Suppressor macrophage treated with lipopolysaccharide for 1 hour (primary cell): ENCODE measurements at regions not wholly inside any gene's neighbourhood (a gene's known extent, or its start where the extent isn't known, plus 50 kb on each side); places are given as distances from the start of the nearest gene placed in this dataset.

ENCODE experiments used
- DNase-seq, 3 donors: peaks; one replicate each; pipeline ENCODE4 v3.0.0-alpha.2; 2020 to 2022

DNA sequence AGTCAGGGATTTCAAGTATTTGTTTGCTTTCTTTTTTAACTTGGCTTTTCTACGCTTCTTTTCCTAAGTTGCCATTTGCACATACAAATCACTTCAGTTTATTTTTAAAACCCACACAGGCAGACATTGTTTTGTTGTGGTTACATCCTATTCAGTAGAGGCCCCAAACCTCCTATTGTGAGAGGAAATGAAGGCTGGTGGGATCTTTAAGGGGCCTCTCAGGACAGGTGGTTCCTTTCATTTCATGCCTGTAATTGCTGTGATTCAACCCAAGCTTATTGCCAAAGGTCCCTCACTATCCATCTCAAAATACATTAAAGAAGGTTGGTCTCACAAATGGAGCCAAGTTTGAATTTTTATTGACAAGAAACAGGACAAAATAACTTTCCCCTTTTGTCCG is 257.1 kb downstream of the ADAMTS20 start:
- no peak for DNase-seq

- no peak for DNase-seq
These were observed 257.9 kb downstream of the ADAMTS20 start for GRCh38 chr12:43294147-43294546.

GRCh38 chr12:43293396-43293795 is 258.6 kb downstream of the ADAMTS20 start:
- no peak for DNase-seq

- DNase-seq = no peak
These were observed 259.3 kb downstream of the ADAMTS20 start for GRCh38 chr12:43292699-43293098.

GRCh38 chr12:43291516-43291915 is 260.5 kb downstream of the ADAMTS20 start:
- no peak for DNase-seq

DNA sequence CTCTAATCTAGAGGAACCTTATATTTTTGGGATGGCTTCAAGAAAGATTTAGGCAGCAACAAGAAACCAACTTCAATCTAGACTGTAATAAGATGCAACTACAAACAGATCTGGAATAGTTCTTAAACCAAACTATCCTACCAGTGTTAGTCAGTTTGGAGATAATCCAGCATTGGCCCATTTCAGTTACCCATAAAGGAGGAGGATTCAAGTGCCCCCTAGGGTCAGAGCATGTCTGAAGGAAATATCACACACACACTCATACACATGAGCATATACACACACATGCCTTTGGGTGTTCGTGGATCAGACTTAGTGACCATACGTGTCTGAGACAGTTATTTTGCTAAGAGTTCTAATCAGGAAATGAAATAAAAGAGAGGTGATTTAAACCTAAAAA is 261.2 kb downstream of the ADAMTS20 start:
- no peak for DNase-seq

DNA sequence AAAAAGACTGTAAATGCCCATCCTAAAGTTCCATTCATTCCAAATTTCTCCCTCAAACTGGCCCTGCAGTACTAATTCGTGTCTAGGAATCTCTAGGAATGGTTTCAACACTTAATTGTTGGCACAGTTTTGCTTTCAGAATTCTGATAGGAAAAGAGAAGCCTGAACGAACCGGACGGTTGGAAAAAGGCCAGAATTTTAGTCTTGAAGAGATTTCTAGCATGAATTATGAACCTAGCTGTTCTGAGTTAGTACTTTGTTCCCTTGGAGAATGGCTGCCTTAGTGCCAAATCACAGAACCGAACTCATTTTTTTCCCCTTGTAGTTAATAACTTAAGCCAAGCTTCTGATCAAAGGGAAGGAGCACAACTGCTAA is 262.6 kb downstream of the ADAMTS20 start:
- DNase-seq = no peak

- no peak for DNase-seq
These were observed 263.2 kb downstream of the ADAMTS20 start for GRCh38 chr12:43288671-43289425.

- DNase-seq = no peak
These were observed 264.2 kb downstream of the ADAMTS20 start for GRCh38 chr12:43287706-43288383.

DNA sequence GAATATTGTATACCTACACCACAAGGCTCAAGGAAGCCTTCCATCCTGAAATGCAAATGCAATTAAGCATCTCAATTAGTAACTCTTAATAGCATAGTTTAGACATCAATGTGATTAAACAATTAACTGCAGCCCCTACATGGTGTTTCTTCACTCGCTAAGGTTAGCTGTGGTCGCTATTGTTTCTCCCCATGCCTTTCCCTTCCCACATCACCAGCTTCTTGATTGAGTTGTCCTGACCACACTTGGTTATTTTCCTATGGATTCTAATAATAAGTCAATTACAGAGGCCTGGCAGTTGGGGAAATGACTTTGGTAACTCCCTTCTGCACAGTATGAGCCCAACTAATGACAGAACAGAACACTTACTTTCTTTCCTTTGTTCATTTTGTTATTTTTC is 265.0 kb downstream of the ADAMTS20 start:
- DNase-seq = no peak

- DNase-seq = no peak
These were observed 266.8 kb downstream of the ADAMTS20 start for GRCh38 chr12:43285159-43285598.

DNA sequence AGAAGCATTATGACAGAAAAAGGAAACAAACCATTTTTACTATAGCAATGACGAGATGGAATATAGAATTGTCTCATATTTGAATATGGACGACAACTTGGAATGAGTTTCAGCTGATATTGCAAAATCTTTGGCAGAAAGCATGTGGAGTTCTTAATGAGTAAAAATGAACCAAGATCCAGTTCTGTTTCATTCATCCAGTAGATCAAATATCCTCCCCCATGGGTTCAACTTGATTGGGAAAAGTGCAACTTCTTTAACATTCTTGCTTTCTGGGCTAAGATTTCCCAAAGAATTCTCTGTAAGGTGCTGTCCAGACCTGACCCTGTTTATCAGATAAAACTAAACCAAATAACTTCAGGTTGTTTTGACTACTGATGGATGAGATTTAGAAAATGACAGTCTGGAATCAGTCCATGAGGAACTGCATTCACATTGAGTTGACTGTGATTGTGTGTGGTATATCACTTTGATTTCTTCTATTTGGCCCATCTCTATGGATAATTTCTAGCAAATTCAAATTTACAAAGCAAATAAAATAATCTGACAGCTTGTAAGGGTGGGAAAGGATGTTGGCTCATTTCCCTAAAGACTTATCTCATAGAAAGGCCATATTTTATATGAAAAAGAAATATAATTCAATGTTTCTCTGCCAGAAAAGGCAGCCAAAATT is 267.4 kb downstream of the ADAMTS20 start:
- no peak for DNase-seq

DNA sequence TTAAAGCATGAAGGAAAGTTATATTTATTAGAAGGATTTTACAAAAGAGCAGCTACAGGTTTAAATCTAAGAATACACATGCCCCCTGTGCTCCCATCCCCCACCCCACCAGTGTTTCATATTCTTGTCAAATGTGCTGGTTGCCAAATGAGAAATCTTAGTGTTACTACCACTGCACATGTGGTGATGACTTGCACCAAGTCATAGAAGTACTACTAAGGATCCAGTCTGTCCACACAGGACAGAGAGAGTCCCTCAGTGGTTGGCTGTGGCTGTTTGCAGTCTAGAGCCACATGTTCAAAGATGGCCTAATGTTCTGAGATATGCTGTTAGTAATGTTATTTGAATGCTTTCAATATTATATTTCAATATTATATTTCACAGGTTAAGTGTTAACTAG is 268.8 kb downstream of the ADAMTS20 start:
- DNase-seq = no peak

DNA sequence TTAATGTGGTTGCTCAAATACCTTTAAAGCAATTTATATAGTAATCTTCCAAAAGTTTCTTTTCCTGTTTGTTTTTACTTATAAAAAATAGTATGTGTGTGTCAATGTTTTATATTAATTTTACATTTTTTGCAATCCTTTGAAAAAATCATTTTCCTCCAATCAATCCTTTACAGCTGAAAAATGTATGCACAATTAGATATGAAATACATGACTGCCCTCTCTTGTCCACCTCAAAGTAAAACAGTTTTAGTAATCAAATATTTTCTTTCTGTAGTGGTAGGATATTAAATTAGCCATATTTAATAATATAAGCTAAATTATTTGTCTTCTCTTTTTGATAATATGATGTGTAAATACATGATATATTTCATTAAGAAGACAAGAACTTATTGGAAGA is 269.9 kb downstream of the ADAMTS20 start:
- peak in 1 of 3 donors; percentile 7 for DNase-seq

DNA sequence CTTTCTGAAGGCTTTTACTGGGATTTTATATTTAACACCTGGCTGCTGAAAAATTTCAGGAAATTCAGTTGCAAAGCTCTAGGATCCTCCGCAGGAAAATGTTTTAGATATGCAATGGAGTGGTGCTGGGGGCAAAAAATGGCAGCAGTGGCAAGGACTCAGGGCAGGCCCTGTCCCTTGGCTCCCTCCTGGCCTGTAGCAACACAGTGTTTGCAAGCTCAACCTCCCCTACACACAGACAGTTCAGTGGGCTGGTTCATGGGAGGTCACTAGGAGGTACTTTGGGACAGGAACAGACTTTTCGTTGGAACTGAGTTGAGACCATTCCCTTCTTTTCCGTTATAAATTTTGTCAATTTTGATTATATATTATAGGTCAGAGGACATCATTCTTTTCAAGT is 270.4 kb downstream of the ADAMTS20 start:
- DNase-seq = no peak

- DNase-seq = no peak
These were observed 273.5 kb downstream of the ADAMTS20 start for GRCh38 chr12:43278541-43278832.

DNA sequence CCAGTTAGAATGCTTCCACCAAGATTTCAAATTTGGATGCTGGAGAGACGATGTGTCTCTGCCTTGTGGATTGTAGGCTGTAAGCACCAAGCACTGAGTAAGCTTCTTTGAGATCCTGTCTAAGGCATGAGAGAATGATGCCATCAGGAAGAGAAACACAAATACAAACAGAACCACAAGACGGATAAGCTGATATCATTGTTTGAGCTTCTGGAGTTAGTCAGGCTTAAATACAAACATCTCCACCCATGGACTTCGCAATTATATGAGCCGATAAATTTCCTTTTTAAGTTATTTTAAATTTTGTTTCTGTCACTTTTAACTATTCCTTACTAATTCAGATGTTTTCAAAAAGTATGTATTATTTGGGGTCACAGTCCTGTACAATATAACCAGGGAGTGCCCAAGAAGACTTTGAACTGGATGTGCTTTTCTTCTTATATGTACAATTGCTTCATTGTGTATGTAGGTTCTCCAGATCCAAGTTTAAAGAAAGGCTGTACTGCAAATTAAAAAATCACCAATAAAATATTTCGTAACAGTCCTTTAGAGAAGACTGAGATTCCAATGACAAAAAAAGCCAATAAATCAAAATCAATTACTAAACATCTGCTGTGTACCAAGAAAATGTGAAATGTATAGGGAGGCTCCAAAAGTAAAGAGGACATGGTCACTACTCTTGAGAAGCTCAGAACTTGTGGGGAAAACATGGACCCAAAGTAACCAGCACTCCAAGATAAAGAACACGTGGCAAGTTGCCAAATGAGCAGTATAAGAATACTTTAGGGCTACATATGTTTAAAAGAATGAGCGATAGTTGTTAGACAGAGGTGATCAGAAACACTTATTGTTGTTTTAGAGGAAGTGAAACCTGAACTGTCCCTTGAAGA is 274.1 kb downstream of the ADAMTS20 start:
- peak in 1 of 3 donors; percentile 7 for DNase-seq

DNA sequence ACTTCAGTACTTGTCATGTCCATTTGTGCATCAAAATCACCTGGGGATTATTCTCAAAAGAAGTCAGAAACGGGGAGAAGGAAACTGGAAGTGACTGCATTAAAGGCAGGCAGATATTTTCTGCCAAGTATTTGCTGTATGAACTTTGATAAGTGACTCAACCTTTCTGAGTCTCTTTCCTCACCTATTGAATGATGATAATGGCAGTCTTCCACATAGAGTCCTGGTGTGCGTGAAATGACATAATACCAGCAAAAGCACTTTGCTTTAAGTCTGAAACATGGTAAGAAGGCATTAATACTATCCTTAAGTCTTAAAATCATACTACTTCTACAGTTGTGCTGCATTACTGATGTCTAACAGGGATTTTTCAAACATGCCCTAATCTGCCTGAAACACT is 278.5 kb downstream of the ADAMTS20 start:
- DNase-seq = no peak

GRCh38 chr12:43271659-43272058 is 280.3 kb downstream of the ADAMTS20 start:
- DNase-seq = no peak

- no peak for DNase-seq
These were observed 284.2 kb downstream of the ADAMTS20 start for GRCh38 chr12:43267818-43268217.

DNA sequence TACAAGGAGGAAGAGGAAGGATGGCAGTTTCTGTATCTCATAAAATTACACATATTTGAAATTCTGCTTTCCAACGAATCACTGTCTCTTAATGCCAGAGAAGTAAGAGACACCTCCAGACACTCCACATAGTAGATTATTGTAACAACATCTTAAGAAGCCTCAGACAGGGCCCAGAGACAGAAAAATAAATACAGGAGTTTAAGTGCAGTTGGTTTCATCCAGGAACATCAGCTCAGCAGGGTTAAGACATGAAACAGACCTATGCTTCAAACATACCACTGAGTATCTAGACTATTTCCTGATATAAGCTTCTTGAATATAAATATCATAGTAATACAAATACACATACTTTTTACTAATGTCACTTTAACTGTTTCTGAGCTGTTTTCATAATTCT is 290.3 kb downstream of the ADAMTS20 start:
- DNase-seq = no peak

DNA sequence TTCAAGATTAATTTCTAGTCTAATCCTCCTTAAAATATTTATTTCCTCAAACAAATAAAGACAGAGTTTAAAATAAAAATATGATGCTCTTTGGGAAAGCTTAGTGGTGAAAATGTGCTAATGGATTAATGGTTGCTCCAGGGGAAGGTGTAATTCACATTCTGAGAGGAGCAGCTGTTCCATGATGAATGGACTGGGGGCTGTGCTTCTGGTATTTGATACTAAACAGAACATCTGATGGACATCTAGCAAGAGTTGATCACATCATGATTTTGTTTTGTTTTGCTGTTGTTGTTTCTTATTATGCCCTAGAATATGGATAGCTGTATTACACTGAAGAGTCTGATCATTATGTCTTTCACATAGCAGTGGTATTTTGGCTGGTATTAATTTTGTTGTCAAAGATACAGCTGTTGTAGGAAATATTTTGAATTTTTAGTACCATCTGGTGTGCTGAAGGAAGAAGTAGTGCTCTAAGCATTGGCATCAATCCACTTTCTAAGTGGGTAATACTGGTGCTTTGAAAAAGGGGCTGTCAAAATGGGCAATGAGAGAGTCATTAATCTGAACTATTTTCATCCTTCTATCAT is 296.4 kb downstream of the ADAMTS20 start:
- no peak for DNase-seq

DNA sequence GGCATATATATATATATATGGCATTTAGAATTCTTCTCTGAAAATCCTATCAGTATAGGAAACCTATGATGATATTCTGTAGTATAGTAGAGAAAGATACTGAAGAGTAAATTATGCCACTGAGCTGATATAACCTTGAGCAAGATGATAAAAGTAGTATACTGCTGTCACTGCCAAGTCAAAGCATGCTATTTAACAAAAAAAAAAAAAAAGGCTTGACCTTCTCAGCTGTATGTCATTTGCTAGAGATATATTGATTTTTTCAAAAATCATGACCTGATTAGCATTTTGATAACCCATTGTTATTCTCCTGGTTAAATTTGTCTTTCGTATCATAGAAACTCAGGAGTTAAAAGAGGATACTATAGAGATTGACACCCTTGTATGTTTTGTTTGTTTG is 299.4 kb downstream of the ADAMTS20 start:
- no peak for DNase-seq
